Esophagus muscularis mucosa (tissue), 4 donors: ENCODE measurements at regions not wholly inside any gene's neighbourhood (a gene's known extent, or its start where the extent isn't known, plus 50 kb on each side); places are given as distances from the start of the nearest gene placed in this dataset.

ENCODE experiments used
- EP300 ChIP-seq: sonication (generic); formaldehyde crosslinking; IDR thresholded peaks from one replicate; pipeline ENCODE4 v1.6.1; 2017; ENCODE audit warnings: antibody characterized with exemption
- POLR2A ChIP-seq: fragments of 450-650 bp; IDR thresholded peaks from one replicate; pipeline ENCODE4 v1.6.1; 2017; ENCODE audit warnings: antibody characterized with exemption, moderate library complexity, mild to moderate bottlenecking, low read depth
- TF ChIP-seq, protein P1 (sequence below), 3 experiments: fragments of 200-600 bp in 2 of 3; fragments of 450-650 bp in 1 of 3; sonication (generic) in 2 of 3; IDR thresholded peaks; one replicate each; pipeline ENCODE4 v1.5.1; 2017 to 2019; ENCODE audit warnings: antibody characterized with exemption in 3 of 3, mild to moderate bottlenecking in 2 of 3, moderate library complexity in 1 of 3

GRCh38 chr2:208669394-208669793 is 262.8 kb downstream of the PTH2R start:
- TF ChIP-seq, protein P1, sequence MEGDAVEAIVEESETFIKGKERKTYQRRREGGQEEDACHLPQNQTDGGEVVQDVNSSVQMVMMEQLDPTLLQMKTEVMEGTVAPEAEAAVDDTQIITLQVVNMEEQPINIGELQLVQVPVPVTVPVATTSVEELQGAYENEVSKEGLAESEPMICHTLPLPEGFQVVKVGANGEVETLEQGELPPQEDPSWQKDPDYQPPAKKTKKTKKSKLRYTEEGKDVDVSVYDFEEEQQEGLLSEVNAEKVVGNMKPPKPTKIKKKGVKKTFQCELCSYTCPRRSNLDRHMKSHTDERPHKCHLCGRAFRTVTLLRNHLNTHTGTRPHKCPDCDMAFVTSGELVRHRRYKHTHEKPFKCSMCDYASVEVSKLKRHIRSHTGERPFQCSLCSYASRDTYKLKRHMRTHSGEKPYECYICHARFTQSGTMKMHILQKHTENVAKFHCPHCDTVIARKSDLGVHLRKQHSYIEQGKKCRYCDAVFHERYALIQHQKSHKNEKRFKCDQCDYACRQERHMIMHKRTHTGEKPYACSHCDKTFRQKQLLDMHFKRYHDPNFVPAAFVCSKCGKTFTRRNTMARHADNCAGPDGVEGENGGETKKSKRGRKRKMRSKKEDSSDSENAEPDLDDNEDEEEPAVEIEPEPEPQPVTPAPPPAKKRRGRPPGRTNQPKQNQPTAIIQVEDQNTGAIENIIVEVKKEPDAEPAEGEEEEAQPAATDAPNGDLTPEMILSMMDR (IDR thresholded peaks at IDR 0.05): no peak
- TF ChIP-seq EP300: no peak
- no peak for TF ChIP-seq POLR2A
